NCI-H526 treated with DMSO at 0.1 percent for 48 hours (cell line): ENCODE measurements at regions not wholly inside any gene's neighbourhood (a gene's known extent, or its start where the extent isn't known, plus 50 kb on each side); places are given as distances from the start of the nearest gene placed in this dataset.
"Not testable (repeated sequence)": the region's sequence is repeated elsewhere in the genome, so short reads cannot be mapped to it uniquely, and the experiment has no call there.

ENCODE experiments used
- DNase-seq: peaks from one replicate; lab custom pipeline; 2025; lab: John Stamatoyannopoulos, UW

DNA sequence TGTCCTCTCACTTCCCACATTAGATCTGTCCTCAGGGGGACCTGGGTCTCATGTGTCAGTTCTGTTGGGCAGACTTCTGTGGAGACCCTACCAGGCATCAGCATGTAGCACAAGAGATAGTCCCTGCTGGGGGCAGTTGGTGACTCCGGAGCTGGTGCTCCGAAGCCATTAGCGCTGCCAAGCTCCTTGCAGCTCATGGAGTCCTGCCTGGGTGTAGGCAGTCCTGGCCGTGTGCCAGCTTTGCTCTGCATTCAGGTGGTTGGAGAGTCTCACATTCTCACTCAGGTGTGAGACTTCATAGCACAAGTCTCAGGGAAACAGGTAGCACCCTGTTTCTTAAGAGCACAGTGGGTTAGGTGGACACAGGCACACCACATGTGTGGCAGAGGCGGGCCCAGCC lies 202.3 kb downstream of the LIPI start:
- not testable (repeated sequence) for DNase-seq

DNA sequence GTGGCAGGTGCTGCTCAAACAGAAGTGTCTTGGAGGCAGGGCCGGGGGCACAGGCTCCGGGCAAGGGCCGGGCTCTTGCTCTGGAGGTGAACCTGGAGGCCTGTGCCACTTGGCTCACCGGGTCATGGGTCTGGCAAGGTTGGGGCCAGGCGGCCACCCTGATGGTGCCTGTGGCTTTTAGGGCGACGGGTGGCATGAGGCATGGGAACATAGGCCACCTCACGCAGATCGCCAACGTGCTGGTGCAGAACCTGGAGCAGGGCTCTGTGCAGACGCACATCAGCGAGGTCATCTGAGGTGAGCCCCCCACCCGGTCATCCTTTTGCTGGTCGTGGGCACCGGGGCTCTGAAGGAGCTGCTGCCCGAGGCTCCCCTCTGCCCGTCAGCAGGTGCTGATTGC lies 202.7 kb downstream of the LIPI start:
- not testable (repeated sequence) for DNase-seq

DNA sequence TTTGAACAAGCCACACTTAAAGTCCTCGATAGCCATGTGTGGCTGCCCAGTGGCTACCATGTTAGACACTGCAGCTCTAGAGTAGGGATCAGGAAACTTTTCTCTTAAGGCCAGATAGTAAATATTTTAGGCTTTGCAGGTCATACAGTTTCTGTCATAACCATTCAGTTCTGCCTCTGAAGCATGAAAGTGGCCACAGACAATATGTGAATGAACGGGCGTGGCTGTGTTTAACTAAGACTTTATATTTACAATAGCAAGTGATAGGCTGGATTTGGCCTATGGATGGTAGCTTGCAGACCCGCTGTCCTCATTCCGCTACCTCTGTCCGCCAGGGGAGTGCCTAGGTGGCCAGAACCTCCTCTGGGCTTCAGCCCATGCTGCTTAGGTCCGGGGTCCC lies 204.6 kb downstream of the LIPI start:
- not testable (repeated sequence) for DNase-seq

DNA sequence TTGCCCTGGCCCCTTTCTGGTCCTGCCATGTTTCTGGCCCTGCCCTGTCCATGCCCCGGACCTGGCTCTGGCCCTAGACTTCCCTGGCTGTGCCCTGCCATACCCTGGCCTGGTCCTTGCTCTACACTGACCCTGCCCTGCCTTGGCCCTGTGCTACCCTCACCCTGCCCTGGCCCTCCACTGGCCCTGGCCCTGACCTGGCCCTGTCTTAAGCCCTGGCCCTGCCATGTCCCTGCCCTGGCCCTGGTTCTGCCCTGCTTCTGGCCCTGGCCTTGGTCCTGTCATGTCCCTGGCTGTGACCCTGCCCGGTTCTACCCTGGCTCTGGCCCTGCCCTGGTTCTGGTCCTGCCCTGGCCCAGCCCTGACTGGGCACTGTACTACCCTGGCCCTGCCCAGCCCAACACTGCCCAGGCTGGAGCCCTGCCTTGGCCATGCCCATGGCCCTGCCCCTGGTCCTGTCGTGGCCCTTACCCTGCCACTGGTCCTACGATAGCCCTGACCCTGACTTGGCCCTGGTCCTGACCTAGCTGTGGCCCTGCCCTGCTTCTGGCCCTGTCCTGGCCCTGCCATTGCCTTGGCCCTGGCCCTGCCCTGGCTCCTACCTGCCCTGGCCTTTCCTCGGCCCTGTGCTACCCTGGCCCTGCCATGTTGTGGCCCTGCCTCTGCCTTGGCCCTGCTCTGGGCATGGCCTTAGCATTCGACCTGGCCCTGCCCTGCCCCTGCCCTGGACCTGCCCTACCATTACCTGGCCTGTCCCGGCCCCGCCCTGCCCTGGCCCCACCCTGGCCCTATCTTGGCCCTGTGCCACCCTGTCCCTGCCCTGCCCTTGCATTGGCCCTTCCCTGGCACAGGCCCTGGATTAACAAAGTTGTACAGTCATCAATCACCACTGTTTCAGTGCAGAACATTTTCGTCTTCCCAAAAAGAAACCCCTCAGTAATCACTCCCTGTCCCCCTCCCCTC lies 223.5 kb downstream of the LIPI start:
- DNase-seq: not testable (repeated sequence)

DNA sequence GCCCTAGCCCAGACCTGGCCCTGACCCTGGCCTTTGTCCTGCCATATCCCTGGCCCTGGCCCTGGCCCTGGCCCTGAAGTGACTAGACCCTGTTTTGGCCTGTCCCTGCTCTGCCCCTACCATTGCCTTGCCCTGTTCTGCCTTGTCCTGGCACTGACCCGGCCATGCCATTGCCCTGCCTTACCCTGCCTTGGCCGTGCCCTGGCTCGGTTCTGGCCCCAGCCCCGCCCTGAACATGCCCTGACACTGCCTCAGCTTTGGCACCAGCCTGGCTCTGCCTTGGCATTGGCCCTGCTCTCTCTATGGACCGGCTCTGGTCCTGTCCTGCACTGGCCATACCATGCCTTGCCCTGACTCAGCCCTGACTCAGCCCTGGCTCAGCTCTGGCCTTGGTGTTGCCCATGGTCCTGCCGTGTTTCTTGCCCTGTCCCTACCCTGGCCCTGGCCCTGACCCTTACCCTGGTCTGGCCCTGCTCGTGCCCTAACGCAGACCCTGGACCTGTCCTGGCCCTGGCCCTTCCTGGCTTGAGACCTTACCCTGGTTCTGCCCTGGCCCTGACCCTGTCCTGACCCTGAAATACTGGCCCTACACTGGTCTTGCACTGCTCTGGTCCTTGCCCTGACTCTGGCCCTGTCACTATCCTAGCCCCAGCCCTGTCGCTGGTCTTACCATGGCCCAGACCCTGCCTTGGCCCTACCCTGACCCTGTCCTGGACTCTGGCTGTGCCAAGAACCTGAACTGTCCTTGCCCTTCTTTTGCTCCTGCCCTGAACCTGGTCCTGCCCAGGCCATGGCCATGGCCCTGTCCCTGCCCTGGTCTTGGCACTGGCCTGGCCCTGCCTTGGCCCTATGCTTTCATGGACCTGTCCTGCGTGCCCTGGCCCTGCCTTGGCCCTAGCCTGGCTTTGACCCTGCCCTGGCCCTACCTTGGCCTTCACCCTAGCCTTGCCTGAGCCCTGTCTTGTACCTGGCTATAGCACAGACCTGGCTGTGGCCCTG lies 224.6 kb downstream of the LIPI start:
- not testable (repeated sequence) for DNase-seq

DNA sequence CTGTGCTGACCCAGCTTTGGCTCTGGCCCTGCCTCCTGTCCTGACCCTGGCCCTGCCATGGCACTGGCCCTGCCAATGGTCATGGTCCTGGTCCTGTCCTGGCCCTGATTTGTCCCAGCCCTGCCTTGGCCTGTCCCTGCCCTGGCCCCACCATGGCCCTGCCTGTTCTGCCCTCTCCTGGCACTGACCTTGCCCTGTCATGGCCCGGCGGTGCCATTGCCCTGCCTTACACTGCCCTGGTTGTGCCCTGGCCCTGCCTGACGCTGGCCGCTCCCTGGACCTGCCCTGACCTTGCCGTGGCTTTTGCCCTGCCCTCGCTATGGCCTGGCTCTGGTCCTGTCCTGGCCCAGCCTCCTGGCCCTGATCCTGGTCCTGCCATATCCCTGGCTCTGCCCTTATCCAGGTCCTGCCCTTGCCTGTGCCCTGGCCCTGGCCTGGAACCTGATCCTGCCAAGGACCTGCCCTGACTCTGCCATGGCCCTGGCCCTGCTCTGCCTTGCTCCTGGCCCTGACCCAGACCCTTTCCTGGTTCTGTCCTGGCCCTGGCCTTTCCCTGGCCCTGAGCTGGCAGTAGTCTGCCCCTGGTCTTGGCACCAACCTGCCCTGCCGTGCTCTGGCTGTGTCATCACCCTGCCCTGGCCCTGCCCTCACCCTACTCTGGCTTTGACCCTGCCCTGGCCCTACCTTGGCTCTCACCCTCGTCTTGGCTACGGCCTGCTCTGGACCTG lies 225.5 kb downstream of the LIPI start:
- not testable (repeated sequence) for DNase-seq

DNA sequence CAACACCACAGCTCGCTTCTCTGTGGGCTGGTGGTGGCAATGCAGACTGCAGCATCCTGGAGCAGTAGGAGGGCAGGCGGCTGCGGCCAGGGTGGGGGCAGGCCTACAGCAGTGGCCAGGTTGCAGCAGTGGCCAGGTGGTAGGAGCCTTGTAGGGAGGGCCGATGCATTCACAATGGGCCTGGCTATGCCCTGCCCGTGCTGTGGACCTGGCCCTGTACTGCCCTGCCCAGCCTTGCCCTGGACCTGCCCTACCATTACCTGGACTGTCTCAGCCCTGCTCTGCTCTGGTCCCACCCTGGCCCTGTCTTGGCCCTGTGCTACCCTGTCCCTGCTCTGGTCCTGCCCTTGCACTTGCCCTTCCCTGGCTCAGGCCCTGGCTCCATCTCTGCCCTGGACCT lies 226.0 kb downstream of the LIPI start:
- DNase-seq: not testable (repeated sequence)

DNA sequence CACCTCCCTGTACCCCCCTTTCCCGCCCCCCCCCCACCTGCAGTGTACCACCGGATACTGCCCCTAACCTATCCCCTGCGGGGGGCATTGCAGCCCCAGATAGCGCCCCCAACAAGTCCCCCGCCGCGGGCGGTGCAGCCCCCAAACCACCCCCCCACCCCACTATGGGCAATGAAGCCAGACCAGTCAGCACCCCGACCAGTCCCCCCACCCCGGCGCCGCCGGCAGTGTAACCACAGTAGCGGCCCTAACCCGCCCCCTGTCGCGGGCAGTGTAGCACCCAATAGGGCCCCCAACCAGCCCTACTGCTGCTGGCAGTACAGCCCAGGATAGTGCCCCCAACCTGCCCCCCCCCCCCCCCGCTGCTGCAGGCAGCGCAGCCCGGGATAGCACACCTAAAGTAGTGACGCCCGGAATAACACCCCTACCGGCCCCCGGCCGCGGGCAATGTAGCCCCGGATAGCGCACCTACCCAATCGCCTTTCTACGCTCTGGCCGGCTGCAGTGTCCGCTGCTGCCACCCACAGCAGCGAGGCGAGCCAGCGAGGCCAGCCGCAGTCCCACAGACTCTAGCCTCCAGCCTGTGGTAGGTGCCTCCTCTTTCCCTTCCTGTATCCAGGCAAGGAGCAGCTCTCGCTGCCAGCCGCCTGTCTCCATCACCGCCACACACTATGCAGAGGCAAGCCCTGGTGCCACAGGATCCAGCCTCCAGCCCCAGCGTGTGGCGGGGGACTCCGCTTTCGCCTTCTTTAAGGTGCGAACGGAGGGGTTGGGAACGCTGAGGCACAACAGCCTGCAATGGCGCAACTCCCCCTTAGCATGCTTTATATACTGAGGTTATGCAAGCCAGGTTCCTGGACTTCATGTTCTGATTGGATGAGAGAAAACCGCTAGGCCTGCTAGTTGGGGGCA lies 229.3 kb downstream of the LIPI start:
- DNase-seq: not testable (repeated sequence)

DNA sequence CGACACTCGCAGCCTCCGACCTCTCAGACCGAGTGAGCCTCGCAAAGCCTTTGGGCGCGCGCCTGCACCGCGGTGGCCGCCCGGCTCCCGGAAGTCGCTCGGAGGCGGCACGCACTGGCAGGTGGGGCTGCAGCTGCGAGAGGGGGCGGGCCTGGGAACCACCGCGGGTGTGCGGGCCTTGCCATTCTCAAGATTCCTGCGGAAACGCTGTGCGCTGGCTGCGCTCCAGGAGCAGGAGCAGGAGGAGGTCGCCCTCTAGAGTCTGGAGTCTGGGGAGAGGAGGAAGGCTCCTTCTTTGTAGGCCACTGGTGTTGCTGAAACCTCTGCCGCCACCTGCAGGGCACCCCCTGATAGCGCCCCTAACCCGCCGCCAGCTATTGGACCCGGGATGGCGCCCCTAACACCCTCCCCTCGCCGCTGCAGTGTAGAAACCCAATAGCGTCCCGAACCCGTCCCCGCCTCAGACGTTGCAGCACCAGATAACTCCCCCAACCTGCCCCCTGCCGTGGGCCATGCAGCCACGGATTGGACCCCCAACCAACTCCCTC lies 230.6 kb downstream of the LIPI start:
- DNase-seq: peak; percentile 65

DNA sequence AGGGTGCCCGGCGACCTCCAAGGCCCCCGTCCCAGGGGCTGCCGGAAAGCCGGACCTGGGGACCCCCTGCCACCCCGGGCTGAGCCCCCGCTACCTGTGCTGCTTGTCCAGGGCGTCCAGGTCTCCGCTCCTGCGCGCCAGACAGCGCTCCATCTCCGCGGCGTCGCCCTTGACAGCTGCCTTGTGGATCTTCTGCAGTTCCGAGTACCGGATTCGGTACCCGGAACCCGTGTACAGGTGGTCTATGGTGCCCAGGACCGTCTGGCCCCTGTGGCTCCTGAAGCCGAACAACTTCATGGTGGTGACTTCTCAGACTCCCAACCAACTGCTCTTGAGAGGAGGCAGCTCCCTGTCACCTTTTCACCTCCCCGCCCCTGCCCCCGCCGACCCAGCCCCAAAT lies 231.1 kb downstream of the LIPI start:
- not testable (repeated sequence) for DNase-seq

DNA sequence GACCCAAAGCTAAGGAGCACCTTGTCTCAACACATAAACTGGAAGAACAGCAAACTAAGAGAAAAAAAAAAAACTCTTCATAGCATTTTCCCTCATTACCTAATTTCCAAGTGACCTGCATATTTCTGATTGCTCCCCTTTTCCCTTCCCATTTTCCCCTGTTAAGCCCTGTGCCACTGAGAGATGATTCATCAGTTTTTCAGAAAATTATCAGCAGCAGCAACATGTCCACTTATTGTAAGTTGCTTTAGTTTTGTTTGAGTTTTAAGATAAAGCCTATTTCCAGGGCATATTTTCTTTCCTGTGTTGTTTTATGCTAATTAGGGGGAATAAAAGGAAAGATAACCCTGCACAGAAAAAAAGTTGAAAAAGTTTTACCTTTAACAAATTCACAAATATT lies 236.2 kb downstream of the LIPI start:
- DNase-seq: not testable (repeated sequence)

DNA sequence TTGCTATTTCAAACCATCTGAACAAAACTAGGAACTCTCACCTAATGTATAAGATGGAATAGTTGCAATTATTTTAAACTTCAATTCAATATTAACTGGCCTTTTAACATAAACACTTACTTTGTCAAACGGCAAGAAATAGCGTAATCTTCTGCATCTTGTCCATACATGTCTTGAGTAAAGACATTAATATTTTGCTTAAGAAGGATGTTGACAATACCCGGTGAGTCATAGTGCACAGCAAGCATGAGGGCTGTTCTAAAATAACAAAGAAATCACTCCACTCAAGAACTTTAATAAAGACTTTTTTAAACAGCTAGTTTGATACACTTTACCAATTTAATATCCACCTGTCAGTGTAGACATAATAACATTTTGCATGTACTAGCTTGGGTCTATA lies 240.9 kb downstream of the LIPI start:
- DNase-seq: not testable (repeated sequence)

DNA sequence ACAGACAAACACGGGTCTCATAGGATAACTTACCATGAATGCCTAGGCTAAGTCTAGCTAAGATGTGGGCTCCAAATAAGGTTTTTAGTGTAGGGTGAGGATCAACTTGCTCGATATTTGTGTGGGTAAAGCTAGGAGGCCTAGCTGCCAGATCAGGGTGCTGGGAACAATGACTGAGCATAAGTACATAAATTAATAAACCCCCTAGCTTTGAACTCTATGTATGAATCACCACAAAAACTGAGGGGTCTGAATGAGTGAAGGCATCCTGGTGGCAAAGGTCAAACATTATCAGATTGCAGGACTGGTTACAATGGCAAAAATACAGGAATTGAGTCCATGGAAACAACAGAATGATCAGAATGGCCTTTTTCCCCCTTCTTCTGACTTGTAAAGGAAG lies 241.8 kb downstream of the LIPI start:
- DNase-seq: not testable (repeated sequence)

DNA sequence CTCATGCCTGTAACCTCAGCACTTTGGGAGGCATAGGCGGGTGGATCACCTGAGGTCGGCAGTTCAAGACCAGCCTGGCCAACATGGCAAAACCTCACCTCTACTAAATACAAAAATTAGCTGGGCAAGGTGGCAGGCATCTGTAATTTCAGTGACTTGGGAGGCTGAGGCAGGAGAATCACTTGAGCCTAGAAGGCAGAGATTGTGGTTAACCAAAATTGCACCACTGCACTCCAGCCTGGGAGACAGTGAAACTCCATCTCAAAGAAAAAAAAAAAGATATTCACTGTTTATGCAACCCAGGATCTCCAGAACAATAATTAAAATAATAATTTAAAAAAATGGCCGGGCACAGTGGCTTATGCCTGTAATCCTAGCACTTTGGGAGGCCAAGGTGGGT lies 247.5 kb downstream of the LIPI start:
- not testable (repeated sequence) for DNase-seq

DNA sequence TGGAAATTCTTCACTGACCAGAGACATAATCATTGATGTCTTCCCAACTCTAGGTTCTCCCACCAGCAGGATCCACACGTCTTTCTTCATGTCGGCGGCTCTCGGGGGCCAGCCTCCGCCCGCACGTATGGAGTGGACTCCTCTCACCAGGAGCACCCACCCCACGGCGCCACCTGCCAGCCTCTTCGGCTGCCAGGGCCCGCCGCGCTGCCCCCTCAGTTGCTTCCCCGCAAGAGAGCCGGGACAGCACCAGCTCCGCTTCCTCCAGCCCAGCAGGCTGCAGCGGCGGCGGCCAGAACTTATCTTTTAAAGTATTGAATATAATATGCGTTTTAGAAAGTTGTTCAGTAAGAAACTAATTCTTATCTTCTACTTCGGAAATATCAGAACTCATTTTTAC lies 273.5 kb downstream of the LIPI start:
- DNase-seq: no peak

DNA sequence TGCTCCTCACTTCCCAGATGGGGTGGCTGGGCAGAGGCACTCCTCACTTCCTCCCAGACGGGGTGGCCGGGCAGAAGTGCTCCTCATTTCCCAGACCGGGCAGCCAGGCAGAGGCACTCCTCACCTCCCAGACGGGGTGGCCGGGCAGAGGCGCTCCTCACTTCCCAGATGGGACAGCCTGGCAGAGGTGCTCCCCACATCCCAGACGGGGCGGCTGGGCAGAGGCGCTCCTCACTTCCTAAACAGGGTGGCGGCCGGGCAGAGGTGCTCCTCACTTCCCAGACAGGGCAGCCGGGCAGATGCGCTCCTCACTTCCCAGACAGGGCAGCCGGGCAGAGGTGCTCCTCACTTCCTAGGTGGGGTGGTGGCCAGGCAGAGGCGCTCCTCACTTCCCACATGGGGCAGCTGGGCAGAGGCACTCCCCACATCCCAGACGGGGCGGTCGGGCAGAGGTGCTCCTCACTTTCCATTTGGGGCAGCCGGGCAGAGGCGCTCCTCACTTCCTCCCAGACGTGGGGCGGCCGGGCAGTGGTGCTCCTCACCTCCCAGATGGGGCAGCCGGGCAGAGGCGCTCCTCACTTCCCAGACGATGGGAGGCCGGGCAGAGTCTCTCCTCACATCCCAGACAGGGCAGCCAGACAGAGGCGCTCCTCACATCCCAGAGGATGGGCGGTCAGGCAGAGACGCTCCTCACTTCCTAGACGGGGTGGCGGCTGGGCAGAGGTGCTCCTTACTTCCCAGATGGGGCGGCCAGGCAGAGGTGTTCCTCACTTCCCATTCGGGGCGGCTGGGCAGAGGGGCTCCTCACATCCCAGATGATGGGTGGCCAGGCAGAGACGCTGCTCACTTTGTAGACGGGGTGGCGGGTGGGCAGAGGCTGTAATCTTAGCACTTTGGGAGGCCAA lies 274.5 kb downstream of the LIPI start:
- not testable (repeated sequence) for DNase-seq

DNA sequence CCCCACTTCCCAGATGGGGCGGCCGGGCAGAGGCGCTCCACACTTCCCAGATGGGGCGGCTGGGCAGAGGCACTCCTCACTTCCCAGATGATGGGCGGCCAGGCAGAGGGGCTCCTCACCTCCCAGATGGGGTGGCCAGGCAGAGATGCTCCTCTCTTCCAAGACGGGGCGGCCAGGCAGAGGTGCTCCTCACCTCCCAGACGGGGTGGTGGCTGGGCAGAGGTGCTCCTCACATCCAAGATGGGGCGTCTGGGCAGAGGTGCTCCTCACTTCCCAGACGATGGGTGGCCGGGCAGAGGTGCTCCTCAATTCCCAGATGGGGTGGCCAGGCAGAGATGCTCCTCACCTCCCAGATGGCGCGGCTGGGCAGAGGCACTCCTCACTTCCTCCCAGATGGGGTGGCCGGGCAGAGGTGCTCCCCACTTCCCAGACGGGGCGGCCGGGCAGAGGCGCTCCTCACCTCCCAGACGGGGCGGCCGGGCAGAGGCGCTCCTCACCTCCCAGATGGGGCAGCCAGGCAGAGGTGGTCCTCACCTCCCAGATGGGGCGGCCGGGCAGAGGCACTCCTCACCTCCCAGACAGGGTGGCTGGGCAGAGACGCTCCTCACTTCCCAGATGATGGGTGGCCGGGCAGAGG lies 275.2 kb downstream of the LIPI start:
- not testable (repeated sequence) for DNase-seq

DNA sequence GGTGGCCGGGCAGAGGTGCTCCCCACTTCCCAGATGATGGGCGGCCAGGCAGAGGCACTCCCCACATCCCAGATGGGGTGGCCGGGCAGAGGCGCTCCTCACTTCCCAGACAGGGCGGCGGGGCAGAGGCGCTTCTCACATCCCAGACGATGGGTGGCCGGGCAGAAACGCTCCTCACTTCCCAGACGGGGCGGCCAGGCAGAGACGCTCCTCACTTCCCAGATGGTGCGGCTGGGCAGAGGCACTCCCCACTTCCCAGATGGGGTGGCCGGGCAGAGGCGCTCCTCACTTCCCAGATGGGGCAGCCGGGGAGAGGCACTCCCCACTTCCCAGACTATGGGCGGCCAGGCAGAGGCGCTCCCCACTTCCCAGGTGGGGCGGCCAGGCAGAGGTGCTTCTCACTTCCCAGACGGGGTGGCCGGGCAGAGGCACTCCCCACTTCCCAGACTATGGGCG lies 275.8 kb downstream of the LIPI start:
- DNase-seq: not testable (repeated sequence)

DNA sequence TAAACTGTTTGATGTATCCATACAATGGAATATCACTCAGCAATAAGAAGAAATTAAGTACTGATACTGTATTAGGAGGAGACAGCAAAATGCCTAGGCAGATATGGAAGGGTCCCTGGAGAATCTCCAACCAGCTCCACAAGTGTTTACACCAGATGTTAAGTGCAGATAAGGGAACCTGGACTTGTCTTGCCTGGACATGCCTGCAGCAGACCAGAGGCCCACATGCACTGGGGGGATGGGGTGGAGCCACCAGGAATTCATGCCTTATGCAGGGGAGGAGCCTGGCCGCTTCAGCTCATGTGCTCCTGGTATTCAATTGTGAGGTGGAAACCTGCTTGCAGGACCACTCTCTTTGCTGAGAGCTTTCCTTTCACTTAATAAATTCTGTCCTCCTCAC lies 287.6 kb downstream of the LIPI start:
- DNase-seq: peak; percentile 0
